ELR (cell line): ENCODE measurements at regions not wholly inside any gene's neighbourhood (a gene's known extent, or its start where the extent isn't known, plus 50 kb on each side); places are given as distances from the start of the nearest gene placed in this dataset.

Experiments
- DNase-seq: peaks from one replicate; pipeline ENCODE4 v3.0.0-alpha.2; 2015; ENCODE audit warnings: low read depth

- DNase-seq, result no peak
Measured at GRCh38 chr22:20654343-20655208, 119.3 kb upstream of the SERPIND1 start.

- no peak for DNase-seq
Measured at GRCh38 chr22:20655623-20656022, 118.3 kb upstream of the SERPIND1 start.

GRCh38 chr22:20656516-20656901, 117.4 kb upstream of the SERPIND1 start:
- no peak for DNase-seq

GRCh38 chr22:20656902-20657836, 116.7 kb upstream of the SERPIND1 start:
- DNase-seq, result peak; percentile 6
